Stomach (tissue), 8 donors: ENCODE measurements at regions not wholly inside any gene's neighbourhood (a gene's known extent, or its start where the extent isn't known, plus 50 kb on each side); places are given as distances from the start of the nearest gene placed in this dataset.

Experiments used
- DNase-seq, 2 donors: peaks; one replicate each; pipeline versions ENCODE4 v3.0.0 to v3.0.0-alpha.2; 2013 to 2019
- H3K27ac ChIP-seq, 5 donors: fragments of 200-600 bp in 4 of 5; sonication (generic) in 4 of 5; one replicate each; pipeline ENCODE4 v1.5.1; 2013 to 2019; ENCODE audit warnings: mild to moderate bottlenecking in 1 of 5, moderate library complexity in 1 of 5
- H3K27me3 ChIP-seq, 3 donors: fragments of 200-600 bp; sonication (generic); one replicate each; pipeline ENCODE4 v1.5.1; 2017 to 2019; ENCODE audit warnings: mixed run types in 1 of 3
- H3K36me3 ChIP-seq, 4 donors: fragments of 200-600 bp; sonication (generic); 1 replicate in 3 of 4; 2 replicates in 1 of 4; pipeline ENCODE4 v1.5.1; 2016 to 2019
- H3K4me1 ChIP-seq, 4 donors: fragments of 200-600 bp; sonication (generic); one replicate each; pipeline ENCODE4 v1.5.1; 2016 to 2019
- H3K4me3 ChIP-seq, 4 donors: fragments of 200-600 bp; sonication (generic) in 3 of 4; one replicate each; pipeline ENCODE4 v1.5.1; 2016 to 2019; ENCODE audit warnings: mild to moderate bottlenecking in 1 of 4
- H3K9me3 ChIP-seq, 4 donors: fragments of 200-600 bp; sonication (generic); one replicate each; pipeline ENCODE4 v1.5.1; 2016 to 2019
- EP300 ChIP-seq: sonication (generic); formaldehyde crosslinking; IDR thresholded peaks from one replicate; pipeline ENCODE4 v1.6.1; 2017; ENCODE audit warnings: antibody characterized with exemption
- POLR2A ChIP-seq, 4 donors: fragments of 450-650 bp; IDR thresholded peaks; one replicate each; pipeline ENCODE4 v1.6.1; 2016; ENCODE audit warnings: antibody characterized with exemption in 4 of 4, control low read depth in 2 of 4, mild to moderate bottlenecking in 1 of 4, moderate library complexity in 1 of 4
- POLR2AphosphoS5 ChIP-seq, 3 donors: sonication (generic); formaldehyde crosslinking; IDR thresholded peaks; one replicate each; pipeline ENCODE4 v1.6.1; 2016; ENCODE audit warnings: antibody characterized with exemption in 3 of 3
- WGBS, 5 donors: extraction: QIAGEN DNeasy Blood & Tissue Kit in 3 of 5; methylation state at CpG; one replicate each; pipeline versions ENCODE4 v1.1.5 to v1.1.7; 2013 to 2018; 5-methylcytosine and 5-hydroxymethylcytosine counted together
- intact Hi-C: fragments of 100-400 bp; cut with DNase I; formaldehyde crosslinking; loops from one replicate; pipeline ENCODE4 v1.15.1; 2023; ENCODE audit warnings: low total_unique reads
- TF ChIP-seq, protein P1 (sequence below), 7 experiments: fragments of 450-650 bp in 4 of 7; fragments of 200-600 bp in 3 of 7; sonication (generic) in 3 of 7; IDR thresholded peaks; one replicate each; pipeline ENCODE4 v1.5.1; 2016 to 2019; ENCODE audit warnings: antibody characterized with exemption in 7 of 7, control low read depth in 2 of 7, mild to moderate bottlenecking in 1 of 7
- donor health status: healthy with polysubstance abuse.
- donor health status: Bipolar disorder and iron deficiency.
- donor health status: healthy.

DNA sequence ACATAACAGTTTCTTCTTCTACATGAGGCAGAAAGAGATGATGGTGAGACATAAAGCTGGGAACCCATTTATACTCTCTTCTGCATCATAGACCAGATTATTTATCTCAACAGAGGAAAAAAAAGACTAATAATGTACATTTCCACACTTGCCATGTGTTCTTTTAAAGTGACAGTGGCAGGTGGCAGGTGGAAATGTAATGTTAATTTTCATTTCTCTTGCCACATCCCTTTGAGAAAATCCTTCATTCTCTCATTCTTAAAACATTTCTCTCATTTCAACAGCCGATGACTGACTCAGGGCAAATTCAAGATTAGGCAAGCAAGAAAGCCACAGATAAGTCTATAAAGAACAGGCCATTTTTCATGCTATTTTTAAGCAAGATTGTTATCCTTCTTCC lies 635.6 kb upstream of the SORCS1 start:
- no peak for DNase-seq
- Histone ChIP-seq H3K36me3 (no peaks in the 10 kb centered on the region), H3K27me3 (no peaks in the 10 kb centered on the region), H3K9me3 (no peaks in the 10 kb centered on the region), H3K4me1 (no peaks in the 10 kb centered on the region), H3K27ac (no peak overlapping the region), H3K4me3 (no peak overlapping the region)
- intact Hi-C loops: no loop called here
- 73 to 84% (median 79%) methylated on average over 1 of the region's 1 CpG for WGBS, 5 donors
- TF ChIP-seq POLR2AphosphoS5 (IDR thresholded peaks at IDR 0.05): no peak
- TF ChIP-seq POLR2A (IDR thresholded peaks at IDR 0.05): no peak
- TF ChIP-seq, protein P1, sequence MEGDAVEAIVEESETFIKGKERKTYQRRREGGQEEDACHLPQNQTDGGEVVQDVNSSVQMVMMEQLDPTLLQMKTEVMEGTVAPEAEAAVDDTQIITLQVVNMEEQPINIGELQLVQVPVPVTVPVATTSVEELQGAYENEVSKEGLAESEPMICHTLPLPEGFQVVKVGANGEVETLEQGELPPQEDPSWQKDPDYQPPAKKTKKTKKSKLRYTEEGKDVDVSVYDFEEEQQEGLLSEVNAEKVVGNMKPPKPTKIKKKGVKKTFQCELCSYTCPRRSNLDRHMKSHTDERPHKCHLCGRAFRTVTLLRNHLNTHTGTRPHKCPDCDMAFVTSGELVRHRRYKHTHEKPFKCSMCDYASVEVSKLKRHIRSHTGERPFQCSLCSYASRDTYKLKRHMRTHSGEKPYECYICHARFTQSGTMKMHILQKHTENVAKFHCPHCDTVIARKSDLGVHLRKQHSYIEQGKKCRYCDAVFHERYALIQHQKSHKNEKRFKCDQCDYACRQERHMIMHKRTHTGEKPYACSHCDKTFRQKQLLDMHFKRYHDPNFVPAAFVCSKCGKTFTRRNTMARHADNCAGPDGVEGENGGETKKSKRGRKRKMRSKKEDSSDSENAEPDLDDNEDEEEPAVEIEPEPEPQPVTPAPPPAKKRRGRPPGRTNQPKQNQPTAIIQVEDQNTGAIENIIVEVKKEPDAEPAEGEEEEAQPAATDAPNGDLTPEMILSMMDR (IDR thresholded peaks at IDR 0.05): no peak
- TF ChIP-seq EP300: no peak

DNA sequence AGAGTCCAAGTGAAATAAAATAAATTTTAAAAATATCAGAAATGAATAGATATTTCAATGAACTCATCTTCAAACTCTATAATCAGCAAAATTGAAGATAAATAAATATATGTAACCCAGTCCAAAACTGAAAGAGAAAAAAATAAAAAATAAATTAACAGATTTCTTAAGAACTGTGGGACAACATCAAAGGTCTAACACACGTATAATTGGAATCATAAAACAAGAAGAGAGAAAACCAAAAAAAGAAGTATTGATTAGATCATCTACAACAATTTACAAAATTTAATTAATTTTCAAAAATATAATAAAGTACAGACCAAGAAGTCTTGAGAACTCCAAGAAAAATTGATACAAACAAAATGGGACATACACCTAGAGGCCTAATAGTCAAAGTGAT lies 625.8 kb upstream of the SORCS1 start:
- Histone ChIP-seq H3K27ac (no peak overlapping the region), H3K4me3 (no peak overlapping the region), H3K36me3 (no peaks in the 10 kb centered on the region), H3K27me3 (no peaks in the 10 kb centered on the region), H3K9me3 (peaks cover under 1 to 37% (median 11%) of the 10 kb centered on the region in 4 donors), H3K4me1 (no peaks in the 10 kb centered on the region)
- TF ChIP-seq, protein P1 (IDR thresholded peaks at IDR 0.05): no peak
- TF ChIP-seq POLR2AphosphoS5 (IDR thresholded peaks at IDR 0.05) (no peak), POLR2A (IDR thresholded peaks at IDR 0.05) (no peak), EP300 (no peak)
- DNase-seq: no peak
- intact Hi-C loops: no loop called here
- 49 to 96% (median 91%) methylated on average over 1 of the region's 1 CpG for WGBS, 5 donors

DNA sequence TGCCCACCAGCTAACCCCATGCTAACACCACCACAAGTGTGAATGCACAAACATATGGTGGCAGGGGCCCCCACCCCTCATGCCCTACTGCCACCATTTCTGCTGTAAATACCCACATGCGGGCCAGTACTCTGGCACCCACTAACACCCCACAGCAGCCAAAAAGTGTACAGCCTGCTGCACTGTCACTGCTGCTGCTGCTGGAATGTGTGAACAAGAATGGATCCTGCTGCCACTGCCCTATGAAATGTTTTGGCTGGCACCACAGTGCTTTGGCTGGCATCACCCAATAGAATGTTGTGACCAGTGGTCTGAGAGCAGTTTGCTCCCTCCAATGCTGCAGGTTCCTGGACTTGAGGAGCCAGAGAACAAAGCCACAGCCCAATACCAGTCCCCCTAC lies 606.6 kb upstream of the SORCS1 start:
- Histone ChIP-seq H3K27ac (no peak overlapping the region), H3K4me3 (no peak overlapping the region), H3K4me1 (no peaks in the 10 kb centered on the region), H3K36me3 (no peaks in the 10 kb centered on the region), H3K27me3 (no peaks in the 10 kb centered on the region), H3K9me3 (peaks cover 0 to 24% (median 10%) of the 10 kb centered on the region in 4 donors)
- intact Hi-C loops: no loop called here
- no peak for DNase-seq
- 86 to 100% (median 95%) methylated on average over 1 of the region's 1 CpG; no CpG with 5 or more reads in 1 of the 5 donors for WGBS, 5 donors
- TF ChIP-seq, protein P1 (IDR thresholded peaks at IDR 0.05): no peak
- TF ChIP-seq POLR2AphosphoS5 (IDR thresholded peaks at IDR 0.05) (no peak), EP300 (no peak), POLR2A (IDR thresholded peaks at IDR 0.05) (no peak)

DNA sequence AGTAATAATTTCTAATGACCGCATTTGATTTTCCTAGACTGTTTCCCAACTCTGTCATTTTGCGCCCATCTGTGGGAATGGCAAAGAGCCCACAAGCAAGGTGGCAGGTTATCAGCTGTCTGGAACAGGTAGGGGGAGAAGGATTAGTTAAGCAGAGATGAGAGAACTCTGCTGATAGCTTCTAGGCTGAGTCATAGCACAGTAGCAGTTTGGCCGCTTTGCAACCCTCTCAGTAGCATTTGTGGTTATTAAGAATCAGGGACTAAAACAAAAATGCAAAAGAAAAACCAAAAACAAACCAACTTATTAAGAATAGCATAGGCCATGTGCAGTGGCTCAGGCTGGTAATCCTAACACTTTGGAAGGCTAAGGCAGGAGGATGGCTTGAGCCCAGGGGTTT lies 602.7 kb upstream of the SORCS1 start:
- 41 to 68% (median 53%) methylated on average over 3 of the region's 3 CpGs for WGBS, 5 donors
- Histone ChIP-seq H3K27ac (no peak overlapping the region), H3K36me3 (no peaks in the 10 kb centered on the region), H3K4me3 (no peak overlapping the region), H3K27me3 (no peaks in the 10 kb centered on the region), H3K9me3 (peaks cover 0 to under 1% (median 0%) of the 10 kb centered on the region in 4 donors), H3K4me1 (no peaks in the 10 kb centered on the region)
- TF ChIP-seq POLR2A (IDR thresholded peaks at IDR 0.05) (no peak), POLR2AphosphoS5 (IDR thresholded peaks at IDR 0.05) (no peak), EP300 (no peak)
- TF ChIP-seq, protein P1 (IDR thresholded peaks at IDR 0.05): no peak
- intact Hi-C loops: no loop called here
- DNase-seq: no peak
